ENCODE measurements at regions not wholly inside any gene's neighbourhood (a gene's known extent, or its start where the extent isn't known, plus 50 kb on each side); places are given as distances from the start of the nearest gene placed in this dataset.

GRCh38 chr13:110034031-110034549, 247.7 kb upstream of the IRS2 start:
- H4K5ac ChIP-seq (ENCODE audit: insufficient read length, low read depth, low read length) = no peak overlapping the region
- H3K56ac ChIP-seq (replicated peaks; ENCODE audit: insufficient read length, low read depth, low read length) = no peak overlapping the region
- WGBS, 2 experiments (ENCODE audit: extremely low coverage in 1 of 2, insufficient coverage in 1 of 2, insufficient read length in 1 of 2, insufficient replicate concordance in 2 of 2, low coverage in 1 of 2, low lambda C conversion rate in 2 of 2, missing lambda C conversion rate in 1 of 2) = 86% methylated on average over 4 of the region's 4 CpGs; no CpG with 5 or more reads in 1 of the 2 experiments

More at GRCh38 chr13:110034031-110034549, 247.7 kb upstream of the IRS2 start:
- no peak overlapping the region for H3K18ac ChIP-seq (ENCODE audit: extremely low read depth, low read length)
- no peak overlapping the region for H2BK20ac ChIP-seq (ENCODE audit: low read length)
- H3K14ac ChIP-seq (ENCODE audit: insufficient read length) = no peak overlapping the region
- H2BK120ac ChIP-seq (replicated peaks; ENCODE audit: low read depth, low read length) = no peak overlapping the region
- no peak overlapping the region for H3K4me3 ChIP-seq (ENCODE audit: extremely low read depth in 1 of 4, insufficient read depth in 2 of 4, low read depth in 3 of 4, low read length in 4 of 4)
- peaks cover 0 to 3% (median 2%) of the 10 kb centered on the region in 4 experiments; a peak in 4 of 7 replicates for H3K4me1 ChIP-seq (replicated peaks in 1 of 4; ENCODE audit: control insufficient read depth in 3 of 4, insufficient read depth in 4 of 4, low read length in 3 of 4)
- no peak overlapping the region for H3K4me2 ChIP-seq (ENCODE audit: insufficient read depth in 1 of 2, low read depth in 2 of 2, low read length in 2 of 2)
- CTCF ChIA-PET (ENCODE audit: partially characterized antibody) = no interaction called here
- DNase-seq (ENCODE audit: low read depth in 1 of 2, low spot score in 2 of 2) (no peak), FAIRE-seq (no peak)
- H3K4ac ChIP-seq (replicated peaks; ENCODE audit: insufficient read length, low read depth, low read length) = no peak overlapping the region
- H2AK5ac ChIP-seq (ENCODE audit: low read depth, low read length) = no peak overlapping the region
- no peak overlapping the region for H4K91ac ChIP-seq (replicated peaks; ENCODE audit: insufficient read length, low read length)
- H3K27me3 ChIP-seq (replicated peaks in 1 of 4; ENCODE audit: control insufficient read depth in 3 of 4, extremely low read depth in 1 of 4, insufficient read depth in 3 of 4, low read length in 3 of 4) = no peaks in the 10 kb centered on the region
- H2BK5ac ChIP-seq (ENCODE audit: low read depth, low read length) = no peak overlapping the region
- H4K8ac ChIP-seq (ENCODE audit: extremely low read depth, insufficient read depth, low read length) = no peak overlapping the region
- no peak overlapping the region for H2AFZ ChIP-seq (ENCODE audit: low read length)
- no peak overlapping the region for H3K9ac ChIP-seq (replicated peaks in 1 of 4; ENCODE audit: extremely low read depth in 1 of 4, low read depth in 3 of 4, low read length in 3 of 4)
- no peak overlapping the region for H3K23ac ChIP-seq (ENCODE audit: insufficient read length)
- no peaks in the 10 kb centered on the region for H4K20me1 ChIP-seq (replicated peaks in 1 of 2; ENCODE audit: control insufficient read depth in 1 of 2, insufficient read depth in 2 of 2, low read length in 2 of 2)
- no peaks in the 10 kb centered on the region for H3K79me1 ChIP-seq (ENCODE audit: low read depth, low read length)
- H3K9me3 ChIP-seq (ENCODE audit: insufficient read depth in 2 of 2, low read depth in 1 of 2, low read length in 1 of 2) = no peaks in the 10 kb centered on the region
- no peaks in the 10 kb centered on the region for H3K36me3 ChIP-seq (ENCODE audit: control insufficient read depth in 2 of 4, insufficient read depth in 4 of 4, low read length in 3 of 4)
- H3K27ac ChIP-seq (ENCODE audit: low read depth, low read length) = no peak overlapping the region
- no peak overlapping the region for H2BK15ac ChIP-seq (ENCODE audit: low read length)
- no peaks in the 10 kb centered on the region for H3K23me2 ChIP-seq (ENCODE audit: low read depth, low read length)
- POLR2A ChIA-PET (ENCODE audit: partially characterized antibody) = no interaction called here
- no peaks in the 10 kb centered on the region for H3K79me2 ChIP-seq (ENCODE audit: control insufficient read depth in 1 of 2, insufficient read depth in 2 of 2, low read length in 2 of 2)
- no peak for TF ChIP-seq PHF8 (conservative IDR thresholded peaks at IDR 0.05; ENCODE audit: low read depth, low read length)
- TF ChIP-seq SP4 (IDR thresholded peaks at IDR 0.05; ENCODE audit: low read length) = no peak
- no peak for TF ChIP-seq SAP30 (IDR thresholded peaks at IDR 0.05; ENCODE audit: insufficient read depth, insufficient replicate concordance, low read length)
- TF ChIP-seq BCL11A (IDR thresholded peaks at IDR 0.05; ENCODE audit: low read depth in 2 of 2, low read length in 2 of 2) = no peak
- TF ChIP-seq GTF2F1 (IDR thresholded peaks at IDR 0.05; ENCODE audit: borderline replicate concordance, low read depth, low read length) = no peak
- TF ChIP-seq TAF1 (IDR thresholded peaks at IDR 0.05; ENCODE audit: low read depth, low read length) = no peak
- no peak overlapping the region for H2BK12ac ChIP-seq (ENCODE audit: low read depth, low read length)

Data from H1 (cell line).